Right ventricle myocardium superior (tissue), 1 donor: ENCODE measurements at regions not wholly inside any gene's neighbourhood (a gene's known extent, or its start where the extent isn't known, plus 50 kb on each side); places are given as distances from the start of the nearest gene placed in this dataset.

Experiments
- ATAC-seq: fragments of 200-7000 bp; cut with Tn5 transposase; one replicate; pipeline ENCODE4 v1.9.1; 2020; ENCODE audit warnings: mild to moderate bottlenecking; ENCODE audit not compliant: poor library complexity
- DNase-seq: peaks from one replicate; pipeline ENCODE4 v3.0.0-alpha.2; 2020
- intact Hi-C: fragments of 100-400 bp; cut with DNase I; formaldehyde crosslinking; loops from one replicate; pipeline ENCODE4 v1.11.2; 2022
- donor health status: DM: no; HTN: yes; CAD: no; lungs with severe emphysema.

DNA sequence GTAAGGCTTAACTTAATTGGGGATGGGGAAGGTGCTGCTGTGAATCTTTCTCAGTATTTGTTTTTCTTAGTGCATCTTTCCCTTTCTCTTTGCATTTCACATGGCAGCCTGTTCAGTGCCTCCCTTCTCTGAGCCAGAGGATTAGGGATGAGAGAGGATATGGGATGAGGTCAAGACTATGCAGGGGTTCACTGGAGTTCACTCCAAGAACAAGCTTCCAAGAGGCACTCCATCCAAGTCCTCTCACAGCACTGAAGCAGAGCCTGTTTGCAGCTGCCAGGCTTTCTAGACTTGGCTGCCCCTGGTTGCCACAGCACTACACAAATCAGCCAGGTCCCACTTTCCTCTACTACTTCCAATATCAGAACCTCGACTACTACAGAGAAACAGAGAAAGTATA is 80.3 kb upstream of the GYPC start:
- ATAC-seq (no peak), DNase-seq (no peak)
- intact Hi-C loops = no loop called here

DNA sequence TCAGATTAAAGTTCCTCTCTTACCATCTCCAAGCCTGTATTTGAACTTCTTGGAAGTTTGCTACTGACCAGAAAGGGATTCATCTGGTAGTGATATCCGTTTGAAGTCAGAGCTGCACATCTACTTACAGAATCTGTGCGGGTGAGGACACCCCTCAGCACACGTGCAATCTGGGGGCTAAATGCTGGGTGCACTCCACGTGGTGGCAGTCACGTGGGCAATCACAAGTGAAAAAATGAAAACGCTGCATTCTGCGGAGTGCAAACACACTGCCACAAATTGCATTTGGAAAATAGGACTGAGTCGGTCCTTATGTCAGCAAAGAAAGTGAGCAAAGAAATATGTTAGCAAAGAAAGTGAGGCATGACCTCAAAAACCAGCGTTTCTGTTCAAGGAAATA is 76.1 kb upstream of the GYPC start:
- DNase-seq (no peak), ATAC-seq (no peak)
- intact Hi-C loops = no loop called here

DNA sequence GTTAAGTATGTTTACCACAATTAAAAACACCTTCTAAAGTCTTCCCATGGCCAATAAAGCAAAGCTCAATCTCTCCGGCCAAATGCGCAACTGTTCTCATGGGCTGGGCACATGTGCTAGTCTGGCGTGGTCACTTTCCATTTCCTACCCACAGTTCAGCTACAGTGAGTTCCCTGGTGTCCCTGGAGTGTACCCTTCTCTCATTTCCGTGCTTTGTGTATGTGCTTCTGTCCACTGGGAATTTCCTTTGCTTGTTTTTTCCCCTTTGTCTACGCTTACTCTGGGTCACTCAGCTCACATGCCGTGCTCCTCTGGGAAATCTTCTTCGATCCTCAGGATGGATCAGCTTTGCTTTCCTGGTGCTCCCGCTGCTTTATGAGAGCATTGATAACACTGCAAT is 69.6 kb upstream of the GYPC start:
- intact Hi-C loops = no loop called here
- DNase-seq (no peak), ATAC-seq (peak; percentile 36)

DNA sequence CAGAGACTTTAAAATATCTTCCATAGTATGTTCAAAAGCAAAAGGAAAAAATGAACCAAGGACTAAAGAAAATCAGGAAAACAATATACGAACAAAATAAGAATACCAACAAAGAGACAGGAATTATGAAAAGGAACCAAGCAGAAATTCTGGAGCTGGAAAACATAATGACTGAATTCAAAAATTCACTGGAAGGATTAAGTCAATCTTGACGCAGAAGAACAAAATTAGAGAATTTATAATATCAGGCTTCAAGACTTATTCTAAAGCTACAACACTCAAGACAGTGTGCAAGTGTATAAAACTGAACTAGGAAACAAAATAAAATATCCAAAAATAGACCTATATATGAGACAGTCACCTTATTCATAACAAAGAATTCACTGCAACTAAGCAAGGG is 56.9 kb upstream of the GYPC start:
- intact Hi-C loops = no loop called here
- ATAC-seq (no peak), DNase-seq (no peak)

DNA sequence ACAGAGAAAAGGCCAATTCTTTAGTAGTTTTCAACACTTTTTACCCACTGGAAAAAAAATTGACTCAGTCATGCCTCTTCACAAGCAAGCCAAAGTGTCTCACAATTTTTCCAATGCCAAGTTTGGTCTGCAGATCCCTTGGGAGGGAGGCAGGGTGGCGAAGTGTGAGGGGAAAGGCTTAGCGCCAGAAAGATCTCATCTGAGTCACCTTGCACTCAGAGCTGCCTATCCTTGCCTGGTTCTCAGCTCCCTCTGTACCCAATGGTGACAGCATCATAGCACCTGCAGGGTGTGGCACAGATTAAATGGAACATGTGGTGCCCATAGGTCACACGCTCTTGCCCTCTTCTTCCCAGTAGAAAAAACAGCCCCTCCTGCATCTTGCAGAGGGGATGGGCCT is 55.2 kb upstream of the GYPC start:
- intact Hi-C loops = no loop called here
- ATAC-seq (no peak), DNase-seq (no peak)

DNA sequence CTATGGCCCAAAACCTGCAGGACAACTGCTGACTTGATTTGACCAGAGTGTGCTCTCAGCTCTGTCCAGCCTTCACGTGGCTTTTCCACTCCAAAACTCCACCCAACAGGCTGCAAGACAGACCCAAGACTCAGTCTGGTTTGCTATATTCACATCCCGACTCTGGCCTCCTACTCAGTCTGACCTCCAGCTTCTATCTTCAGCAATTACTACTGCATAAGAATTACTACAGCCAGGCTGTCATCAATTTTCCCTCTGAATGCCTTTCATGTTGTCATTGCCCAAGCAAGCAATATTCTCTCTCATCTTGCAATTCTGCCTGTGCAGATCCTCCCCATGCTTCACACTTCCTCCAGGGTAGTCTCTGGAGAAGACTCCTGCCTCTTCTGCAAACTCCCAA is 53.6 kb upstream of the GYPC start:
- ATAC-seq (no peak), DNase-seq (no peak)
- intact Hi-C loops = no loop called here
